ENCODE measurements at regions not wholly inside any gene's neighbourhood (a gene's known extent, or its start where the extent isn't known, plus 50 kb on each side); places are given as distances from the start of the nearest gene placed in this dataset.

DNA sequence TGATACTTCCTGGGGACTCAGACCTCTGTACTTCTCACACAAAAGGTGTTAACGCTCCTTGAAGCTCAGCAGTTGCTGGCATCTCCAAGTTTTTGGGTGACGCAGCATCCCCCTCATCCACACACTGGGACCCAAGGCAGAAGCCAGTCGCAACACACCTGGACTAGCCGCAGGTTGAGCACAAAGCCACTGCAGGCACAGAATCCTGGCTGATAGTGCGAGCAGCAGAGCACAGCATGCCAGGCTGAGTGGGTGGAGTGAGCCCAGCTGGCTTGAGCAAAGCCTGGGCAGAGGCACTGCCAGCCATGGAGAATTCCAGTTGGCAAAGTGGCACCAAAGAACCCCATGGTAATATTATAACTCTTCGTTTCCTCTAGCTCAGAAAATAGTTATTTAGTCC lies 873.2 kb upstream of the NDST4 start:
- TF ChIP-seq, protein P1, sequence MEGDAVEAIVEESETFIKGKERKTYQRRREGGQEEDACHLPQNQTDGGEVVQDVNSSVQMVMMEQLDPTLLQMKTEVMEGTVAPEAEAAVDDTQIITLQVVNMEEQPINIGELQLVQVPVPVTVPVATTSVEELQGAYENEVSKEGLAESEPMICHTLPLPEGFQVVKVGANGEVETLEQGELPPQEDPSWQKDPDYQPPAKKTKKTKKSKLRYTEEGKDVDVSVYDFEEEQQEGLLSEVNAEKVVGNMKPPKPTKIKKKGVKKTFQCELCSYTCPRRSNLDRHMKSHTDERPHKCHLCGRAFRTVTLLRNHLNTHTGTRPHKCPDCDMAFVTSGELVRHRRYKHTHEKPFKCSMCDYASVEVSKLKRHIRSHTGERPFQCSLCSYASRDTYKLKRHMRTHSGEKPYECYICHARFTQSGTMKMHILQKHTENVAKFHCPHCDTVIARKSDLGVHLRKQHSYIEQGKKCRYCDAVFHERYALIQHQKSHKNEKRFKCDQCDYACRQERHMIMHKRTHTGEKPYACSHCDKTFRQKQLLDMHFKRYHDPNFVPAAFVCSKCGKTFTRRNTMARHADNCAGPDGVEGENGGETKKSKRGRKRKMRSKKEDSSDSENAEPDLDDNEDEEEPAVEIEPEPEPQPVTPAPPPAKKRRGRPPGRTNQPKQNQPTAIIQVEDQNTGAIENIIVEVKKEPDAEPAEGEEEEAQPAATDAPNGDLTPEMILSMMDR (conservative IDR thresholded peaks at IDR 0.05; ENCODE audit: low read depth, low read length): no peak
- TF ChIP-seq EZH2 (IDR thresholded peaks at IDR 0.05; ENCODE audit: low read length, unreplicated experiment) (no peak), EZH2phosphoT487 (IDR thresholded peaks at IDR 0.05; ENCODE audit: borderline replicate concordance, low read length) (no peak)

Measured in PC-3 (cell line).